NCI-H2171 (cell line): ENCODE measurements at regions not wholly inside any gene's neighbourhood (a gene's known extent, or its start where the extent isn't known, plus 50 kb on each side); places are given as distances from the start of the nearest gene placed in this dataset.

Source experiments
- DNase-seq: peaks from one replicate; lab custom pipeline; 2025; lab: John Stamatoyannopoulos, UW

- no peak for DNase-seq
Measured at GRCh38 chr21:32134441-32135130, 144.3 kb downstream of the MIS18A start.

- no peak for DNase-seq
Measured at GRCh38 chr21:32132881-32133280, 146.0 kb downstream of the MIS18A start.

GRCh38 chr21:32132409-32132808 lies 146.4 kb downstream of the MIS18A start:
- no peak for DNase-seq

DNA sequence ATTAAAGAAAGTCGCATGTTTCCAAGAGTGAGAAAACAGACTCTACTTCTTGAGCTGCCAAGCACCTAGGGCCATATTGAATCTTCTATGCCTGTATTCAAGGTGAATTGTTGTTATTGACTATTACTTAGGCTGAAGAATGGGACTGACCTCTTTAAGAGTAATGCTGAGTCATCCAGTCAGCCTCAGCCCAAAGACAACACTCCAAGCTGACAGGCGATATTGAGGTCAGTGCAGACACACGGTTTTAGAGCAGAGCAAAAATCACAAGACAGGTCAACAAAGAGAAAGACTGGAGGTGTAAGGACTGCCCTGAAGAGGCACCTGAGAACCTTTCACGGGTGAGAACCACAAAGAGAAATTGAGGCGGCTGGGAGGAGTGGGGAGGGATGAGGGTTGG lies 146.9 kb downstream of the MIS18A start:
- no peak for DNase-seq

- no peak for DNase-seq
Measured at GRCh38 chr21:32131164-32131563, 147.7 kb downstream of the MIS18A start.

GRCh38 chr21:32130031-32130891 lies 148.6 kb downstream of the MIS18A start:
- no peak for DNase-seq

DNA sequence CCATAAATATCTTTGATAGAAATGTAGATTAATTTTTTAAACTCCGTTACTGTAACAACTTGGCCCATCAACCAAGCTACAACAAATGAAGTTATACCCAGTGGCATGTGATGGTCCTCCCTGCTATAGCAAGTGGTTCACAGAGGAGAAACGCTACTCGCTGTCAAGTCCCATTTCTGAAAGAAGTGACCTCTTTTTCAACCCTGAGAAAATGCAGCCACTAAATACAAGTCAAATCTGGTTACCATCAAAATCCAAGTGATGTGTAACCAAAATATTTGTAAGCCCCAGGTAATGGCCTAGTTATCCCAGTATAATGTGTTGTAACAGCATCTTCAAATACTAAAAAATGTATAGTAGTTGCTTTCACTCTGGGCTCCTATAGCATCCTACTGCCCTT lies 151.8 kb downstream of the MIS18A start:
- DNase-seq = no peak

GRCh38 chr21:32122082-32122481 lies 156.8 kb downstream of the MIS18A start:
- no peak for DNase-seq

DNA sequence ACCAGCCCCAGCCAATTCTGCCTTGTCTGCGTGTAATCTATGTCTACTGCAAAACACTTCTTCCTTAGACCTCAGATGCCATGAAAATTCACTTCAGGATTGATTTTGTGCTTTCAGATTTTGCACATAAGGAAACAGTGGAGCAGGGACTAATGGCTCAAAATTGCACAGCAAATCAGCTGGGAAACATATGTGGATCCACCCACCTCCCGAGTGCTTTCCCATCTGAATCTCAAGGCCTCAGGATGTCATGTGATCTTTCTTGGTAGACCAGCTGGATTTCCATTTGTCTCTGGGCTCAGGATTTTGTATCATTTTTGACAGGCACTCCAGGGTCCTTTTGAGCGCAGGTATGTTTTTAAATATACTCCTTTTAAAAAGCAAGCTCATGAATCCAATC lies 158.6 kb downstream of the MIS18A start:
- DNase-seq = no peak

DNA sequence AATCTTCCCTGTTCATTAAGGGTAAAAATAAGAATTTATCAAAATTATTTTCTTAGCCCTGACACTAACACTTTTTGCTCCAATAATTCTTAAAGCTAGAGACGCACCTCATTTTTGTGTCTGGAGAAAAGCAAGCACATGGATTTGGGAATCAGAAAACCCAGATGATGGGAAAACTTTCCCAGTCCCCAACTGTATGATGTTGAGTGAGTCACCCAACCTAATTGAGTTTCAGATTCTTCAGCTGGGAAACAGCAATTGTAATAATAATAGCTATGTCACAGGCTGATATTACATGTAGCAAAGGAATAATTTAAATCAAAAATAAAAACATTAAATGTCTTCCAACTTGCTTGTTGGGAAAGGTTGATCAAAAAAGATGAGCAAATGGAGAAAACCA lies 159.0 kb downstream of the MIS18A start:
- no peak for DNase-seq

DNA sequence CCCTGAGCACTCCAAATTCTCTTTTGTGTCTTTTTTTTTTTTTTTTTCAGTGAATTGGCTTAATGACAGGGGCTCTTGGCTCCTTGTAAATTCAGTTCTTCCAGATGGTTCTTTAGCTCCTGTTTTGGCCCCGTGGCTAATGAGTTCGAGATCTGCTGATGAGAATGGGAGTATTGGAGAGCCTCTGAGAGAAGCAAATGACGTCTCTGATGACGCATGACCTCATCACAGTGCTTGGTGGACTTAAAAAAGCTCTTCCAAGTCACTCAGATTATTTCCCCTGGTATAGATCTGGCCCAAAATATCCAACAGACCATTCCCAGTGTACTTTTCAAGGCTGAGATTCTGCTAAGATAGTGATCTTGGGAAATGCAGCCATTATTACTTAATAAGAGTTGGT lies 159.5 kb downstream of the MIS18A start:
- DNase-seq = no peak

- DNase-seq = no peak
Measured at GRCh38 chr21:32114419-32115035, 164.3 kb downstream of the MIS18A start.

- no peak for DNase-seq
Measured at GRCh38 chr21:32113486-32113885, 165.4 kb downstream of the MIS18A start.

- DNase-seq = no peak
Measured at GRCh38 chr21:32112195-32112594, 166.7 kb downstream of the MIS18A start.

GRCh38 chr21:32108566-32108965 lies 170.3 kb downstream of the MIS18A start:
- DNase-seq = no peak

- DNase-seq = no peak
Measured at GRCh38 chr21:32103361-32103760, 175.5 kb downstream of the MIS18A start.

GRCh38 chr21:32102426-32102825 lies 176.4 kb downstream of the MIS18A start:
- DNase-seq = no peak

GRCh38 chr21:32101277-32101676 lies 177.6 kb downstream of the MIS18A start:
- DNase-seq = no peak

DNA sequence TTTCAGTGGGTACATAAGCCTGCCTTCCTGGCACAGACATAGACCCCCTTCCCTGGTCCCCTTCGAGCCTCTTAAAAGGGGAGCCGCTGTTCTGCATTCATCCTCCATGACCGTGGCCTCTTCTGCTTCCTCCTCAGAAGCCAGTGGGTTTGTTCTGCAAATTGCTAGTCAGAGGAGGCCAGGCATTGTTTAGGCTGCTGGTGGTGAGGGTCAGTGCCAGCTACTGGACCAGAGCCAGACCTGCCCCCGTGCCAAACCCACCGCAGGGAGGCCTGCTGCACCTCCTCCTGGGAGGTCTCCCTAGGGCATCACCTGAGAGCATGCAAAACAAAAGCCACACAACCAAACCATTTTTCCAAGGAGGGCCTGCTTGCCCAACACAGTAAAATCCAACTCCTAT lies 178.4 kb downstream of the MIS18A start:
- DNase-seq = no peak

GRCh38 chr21:32099812-32100416 lies 178.9 kb downstream of the MIS18A start:
- DNase-seq = no peak

- DNase-seq = no peak
Measured at GRCh38 chr21:32096411-32096810, 182.4 kb downstream of the MIS18A start.

DNA sequence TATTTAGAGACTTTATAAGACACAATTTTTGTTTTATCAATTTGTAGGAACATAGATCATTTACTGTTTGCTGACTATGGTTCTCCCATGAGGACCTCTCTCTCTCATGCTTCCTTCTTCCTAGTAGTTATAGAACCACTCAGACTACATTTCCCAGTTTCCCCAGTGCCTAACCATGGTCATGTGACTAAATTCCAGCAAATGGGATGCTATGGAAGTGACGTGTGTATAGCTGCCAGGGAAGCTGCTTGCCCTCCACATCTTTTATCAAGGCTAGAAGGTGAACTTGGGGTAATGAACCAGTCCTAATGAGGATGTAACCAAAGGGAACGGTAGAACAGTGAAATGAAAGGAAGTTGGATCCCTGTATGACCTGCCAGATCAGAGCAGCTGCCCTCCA lies 184.0 kb downstream of the MIS18A start:
- no peak for DNase-seq
